Lung microvascular endothelial cell (primary cell): ENCODE measurements at regions not wholly inside any gene's neighbourhood (a gene's known extent, or its start where the extent isn't known, plus 50 kb on each side); places are given as distances from the start of the nearest gene placed in this dataset.
"Not testable (repeated sequence)": the region's sequence is repeated elsewhere in the genome, so short reads cannot be mapped to it uniquely, and the experiment has no call there.

Experiments used
- DNase-seq, 2 donors: peaks; one replicate each; pipeline versions ENCODE4 v3.0.0 to v3.0.0-alpha.2; 2010; ENCODE audit warnings: low read depth in 2 of 2

- DNase-seq = no peak
Observed at GRCh38 chr12:83753205-83753604, 1066.5 kb downstream of the TMTC2 start.

- DNase-seq = no peak
Observed at GRCh38 chr12:83739607-83740006, 1052.9 kb downstream of the TMTC2 start.

GRCh38 chr12:83710851-83711250 lies 1024.1 kb downstream of the TMTC2 start:
- DNase-seq = no peak

- no peak for DNase-seq
Observed at GRCh38 chr12:83709899-83710298, 1023.2 kb downstream of the TMTC2 start.

- DNase-seq = no peak
Observed at GRCh38 chr12:83700838-83701237, 1014.1 kb downstream of the TMTC2 start.

GRCh38 chr12:83696311-83696710 lies 1009.6 kb downstream of the TMTC2 start:
- not testable (repeated sequence) for DNase-seq

GRCh38 chr12:83691730-83692129 lies 1005.0 kb downstream of the TMTC2 start:
- DNase-seq = no peak

GRCh38 chr12:83690465-83690864 lies 1003.8 kb downstream of the TMTC2 start:
- no peak for DNase-seq

GRCh38 chr12:83689333-83689732 lies 1002.6 kb downstream of the TMTC2 start:
- DNase-seq = no peak

GRCh38 chr12:83676781-83677295 lies 990.1 kb downstream of the TMTC2 start:
- no peak for DNase-seq

- DNase-seq = no peak
Observed at GRCh38 chr12:83666690-83667089, 980.0 kb downstream of the TMTC2 start.

- DNase-seq = no peak
Observed at GRCh38 chr12:83665634-83666218, 979.0 kb downstream of the TMTC2 start.

- DNase-seq = no peak
Observed at GRCh38 chr12:83664650-83665049, 977.9 kb downstream of the TMTC2 start.

GRCh38 chr12:83660727-83661358 lies 974.1 kb downstream of the TMTC2 start:
- no peak for DNase-seq

- no peak for DNase-seq
Observed at GRCh38 chr12:83659321-83659720, 972.6 kb downstream of the TMTC2 start.

- no peak for DNase-seq
Observed at GRCh38 chr12:83656004-83656403, 969.3 kb downstream of the TMTC2 start.

- no peak for DNase-seq
Observed at GRCh38 chr12:83642205-83642604, 955.5 kb downstream of the TMTC2 start.

- DNase-seq = no peak
Observed at GRCh38 chr12:83641789-83642188, 955.1 kb downstream of the TMTC2 start.

- no peak for DNase-seq
Observed at GRCh38 chr12:83634726-83635267, 948.1 kb downstream of the TMTC2 start.

- DNase-seq = no peak
Observed at GRCh38 chr12:83630526-83630925, 943.8 kb downstream of the TMTC2 start.

GRCh38 chr12:83629931-83630330 lies 943.2 kb downstream of the TMTC2 start:
- DNase-seq = no peak

GRCh38 chr12:83622205-83622604 lies 935.5 kb downstream of the TMTC2 start:
- no peak for DNase-seq

GRCh38 chr12:83619973-83620372 lies 933.3 kb downstream of the TMTC2 start:
- DNase-seq = no peak
